ENCODE measurements at regions not wholly inside any gene's neighbourhood (a gene's known extent, or its start where the extent isn't known, plus 50 kb on each side); places are given as distances from the start of the nearest gene placed in this dataset.

DNA sequence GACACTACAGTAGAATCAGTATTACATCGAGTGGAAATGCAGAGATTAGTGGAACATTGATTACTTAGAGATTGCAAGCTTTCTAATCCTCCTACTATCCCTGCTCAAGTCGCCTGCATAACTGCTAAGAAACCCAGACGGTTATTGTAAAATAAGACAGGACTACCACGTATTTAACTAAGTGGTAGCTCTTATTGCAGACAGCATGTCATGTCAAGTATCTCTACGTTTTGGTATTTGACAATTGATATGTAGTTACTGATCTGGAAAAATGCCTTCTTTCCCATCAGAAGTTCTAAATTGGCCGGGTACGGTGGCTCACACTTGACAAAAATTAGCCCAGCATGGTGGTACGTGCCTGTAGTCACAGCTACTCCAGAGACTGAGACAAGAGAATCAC lies 404.1 kb downstream of the CBLN2 start:
- intact Hi-C loops (cut with DNase I) = no loop called here
- 43 to 53% methylated on average over 8 of the region's 8 CpGs for WGBS, 2 donors

DNA sequence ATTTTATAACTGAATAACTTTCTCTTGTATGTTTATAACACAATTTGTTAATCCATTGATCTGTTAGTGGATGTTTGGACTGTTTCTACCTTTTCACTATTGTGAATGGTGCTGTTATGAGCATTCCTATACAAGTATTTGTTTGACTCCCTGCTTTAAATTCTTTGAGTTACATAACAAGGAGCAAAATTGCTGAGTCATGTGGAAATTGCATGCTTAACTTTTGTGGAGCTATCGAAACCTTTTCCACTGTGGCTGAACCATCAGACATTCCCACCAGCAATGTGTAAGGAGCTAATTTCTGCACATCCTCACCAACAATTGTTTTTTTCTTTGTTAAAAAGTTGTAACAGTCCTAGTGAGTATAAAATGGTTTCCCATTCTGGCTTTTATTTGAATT lies 415.5 kb downstream of the CBLN2 start:
- Histone ChIP-seq H3K4me1 (no peaks in the 10 kb centered on the region), H3K9me3 (no peaks in the 10 kb centered on the region), H3K27me3 (no peaks in the 10 kb centered on the region), H3K27ac (no peak overlapping the region), H3K36me3 (replicated peaks in 1 of 2; ENCODE audit: insufficient read depth in 1 of 2, low read depth in 2 of 2) (no peaks in the 10 kb centered on the region), H3K4me3 (no peak overlapping the region)
- TF ChIP-seq, protein P1, sequence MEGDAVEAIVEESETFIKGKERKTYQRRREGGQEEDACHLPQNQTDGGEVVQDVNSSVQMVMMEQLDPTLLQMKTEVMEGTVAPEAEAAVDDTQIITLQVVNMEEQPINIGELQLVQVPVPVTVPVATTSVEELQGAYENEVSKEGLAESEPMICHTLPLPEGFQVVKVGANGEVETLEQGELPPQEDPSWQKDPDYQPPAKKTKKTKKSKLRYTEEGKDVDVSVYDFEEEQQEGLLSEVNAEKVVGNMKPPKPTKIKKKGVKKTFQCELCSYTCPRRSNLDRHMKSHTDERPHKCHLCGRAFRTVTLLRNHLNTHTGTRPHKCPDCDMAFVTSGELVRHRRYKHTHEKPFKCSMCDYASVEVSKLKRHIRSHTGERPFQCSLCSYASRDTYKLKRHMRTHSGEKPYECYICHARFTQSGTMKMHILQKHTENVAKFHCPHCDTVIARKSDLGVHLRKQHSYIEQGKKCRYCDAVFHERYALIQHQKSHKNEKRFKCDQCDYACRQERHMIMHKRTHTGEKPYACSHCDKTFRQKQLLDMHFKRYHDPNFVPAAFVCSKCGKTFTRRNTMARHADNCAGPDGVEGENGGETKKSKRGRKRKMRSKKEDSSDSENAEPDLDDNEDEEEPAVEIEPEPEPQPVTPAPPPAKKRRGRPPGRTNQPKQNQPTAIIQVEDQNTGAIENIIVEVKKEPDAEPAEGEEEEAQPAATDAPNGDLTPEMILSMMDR (IDR thresholded peaks at IDR 0.05) = no peak
- TF ChIP-seq POLR2A (IDR thresholded peaks at IDR 0.05) = no peak
- ATAC-seq (no peak), DNase-seq (no peak)
- WGBS, 2 donors = 25 to 34% methylated on average over 1 of the region's 1 CpG
- intact Hi-C loops (cut with DNase I) = no loop called here

More for the DNA sequence above, 404.1 kb downstream of the CBLN2 start:
- no peak for TF ChIP-seq POLR2A (IDR thresholded peaks at IDR 0.05)
- TF ChIP-seq, protein P1 (IDR thresholded peaks at IDR 0.05) = no peak
- DNase-seq (no peak), ATAC-seq (no peak)
- Histone ChIP-seq H3K36me3 (replicated peaks in 1 of 2; ENCODE audit: insufficient read depth in 1 of 2, low read depth in 2 of 2) (no peaks in the 10 kb centered on the region), H3K27me3 (no peaks in the 10 kb centered on the region), H3K4me3 (no peak overlapping the region), H3K9me3 (no peaks in the 10 kb centered on the region), H3K27ac (no peak overlapping the region), H3K4me1 (no peaks in the 10 kb centered on the region)

- Histone ChIP-seq H3K9me3 (no peaks in the 10 kb centered on the region), H3K27ac (no peak overlapping the region), H3K36me3 (replicated peaks in 1 of 2; ENCODE audit: insufficient read depth in 1 of 2, low read depth in 2 of 2) (no peaks in the 10 kb centered on the region), H3K27me3 (no peaks in the 10 kb centered on the region), H3K4me1 (no peaks in the 10 kb centered on the region), H3K4me3 (no peak overlapping the region)
- DNase-seq (no peak), ATAC-seq (no peak)
- TF ChIP-seq, protein P1 (IDR thresholded peaks at IDR 0.05) = no peak
- TF ChIP-seq POLR2A (IDR thresholded peaks at IDR 0.05) = no peak
- intact Hi-C loops (cut with DNase I) = no loop called here
Observed at GRCh38 chr18:72122103-72122502, 422.0 kb downstream of the CBLN2 start.

- intact Hi-C loops (cut with DNase I) = no loop called here
- no peaks in the 10 kb centered on the region for H3K27me3 ChIP-seq
- no peak for TF ChIP-seq POLR2A (IDR thresholded peaks at IDR 0.05)
- TF ChIP-seq, protein P1 (IDR thresholded peaks at IDR 0.05) = no peak
- H3K4me1 ChIP-seq = no peaks in the 10 kb centered on the region
- H3K4me3 ChIP-seq = no peak overlapping the region
- H3K9me3 ChIP-seq = no peaks in the 10 kb centered on the region
- ATAC-seq (no peak), DNase-seq (no peak)
- H3K27ac ChIP-seq = no peak overlapping the region
- H3K36me3 ChIP-seq (replicated peaks in 1 of 2; ENCODE audit: insufficient read depth in 1 of 2, low read depth in 2 of 2) = no peaks in the 10 kb centered on the region
- WGBS, 2 donors = 79 to 81% methylated on average over 7 of the region's 7 CpGs
Observed at GRCh38 chr18:72119082-72119481, 425.1 kb downstream of the CBLN2 start.

DNA sequence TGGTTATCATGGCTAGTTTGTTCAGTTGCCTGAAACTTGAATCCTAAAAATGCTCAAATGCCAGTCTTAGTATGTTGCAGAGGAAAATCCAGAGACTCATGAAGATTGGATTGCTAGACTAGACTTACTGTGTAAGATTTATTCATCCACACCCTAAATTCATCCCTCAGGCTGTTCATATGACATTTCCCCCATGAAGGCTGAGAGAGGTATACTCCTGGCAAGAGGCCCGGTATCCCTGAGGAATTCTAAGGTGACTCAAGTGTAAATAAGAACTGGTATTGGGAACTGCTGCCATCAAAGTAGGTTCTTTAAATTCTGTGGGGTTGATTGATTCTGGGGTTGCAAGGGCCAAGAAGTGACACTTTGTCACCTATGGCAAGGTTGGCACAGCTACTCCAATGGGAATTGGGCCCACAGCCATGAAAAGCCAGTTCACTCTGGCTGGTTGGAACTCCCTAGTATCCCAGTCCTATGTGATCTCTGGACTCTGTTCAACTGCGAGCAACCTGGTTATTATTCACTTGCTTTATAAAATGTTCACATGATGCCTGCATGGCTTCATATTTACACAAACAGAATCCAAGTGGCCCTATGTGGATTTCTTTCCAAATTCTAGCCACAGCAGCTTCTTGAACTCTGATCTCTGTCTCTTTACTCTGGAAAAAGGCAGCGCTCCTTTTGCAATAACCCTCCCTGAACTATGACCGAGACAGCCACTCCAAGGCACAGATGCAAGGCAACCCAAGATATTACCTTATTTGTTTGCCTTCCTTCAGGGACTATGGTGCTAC lies 429.1 kb downstream of the CBLN2 start:
- Histone ChIP-seq H3K4me1 (no peaks in the 10 kb centered on the region), H3K9me3 (no peaks in the 10 kb centered on the region), H3K4me3 (no peak overlapping the region), H3K27ac (no peak overlapping the region), H3K36me3 (replicated peaks in 1 of 2; ENCODE audit: insufficient read depth in 1 of 2, low read depth in 2 of 2) (no peaks in the 10 kb centered on the region), H3K27me3 (no peaks in the 10 kb centered on the region)
- intact Hi-C loops (cut with DNase I) = no loop called here
- DNase-seq (no peak), ATAC-seq (no peak)
- TF ChIP-seq POLR2A (IDR thresholded peaks at IDR 0.05) = no peak
- TF ChIP-seq, protein P1 (IDR thresholded peaks at IDR 0.05) = no peak
- WGBS, 2 donors = 66 to 68% methylated on average over 4 of the region's 4 CpGs
